GM19463 (cell line): ENCODE measurements at regions not wholly inside any gene's neighbourhood (a gene's known extent, or its start where the extent isn't known, plus 50 kb on each side); places are given as distances from the start of the nearest gene placed in this dataset.
"Not testable (repeated sequence)": the region's sequence is repeated elsewhere in the genome, so short reads cannot be mapped to it uniquely, and the experiment has no call there.

ENCODE experiments used
- ATAC-seq: cut with Tn5 transposase; IDR thresholded peaks from one replicate; pipeline ENCODE4 v1.9.1; 2021; ENCODE audit warnings: mild to moderate bottlenecking, moderate library complexity; ENCODE audit not compliant: unreplicated experiment

GRCh38 chr3:197459571-197459970 is 96.2 kb downstream of the BDH1 start:
- not testable (repeated sequence) for ATAC-seq

GRCh38 chr3:197458906-197459470 is 96.8 kb downstream of the BDH1 start:
- no peak for ATAC-seq

- no peak for ATAC-seq
Observed at GRCh38 chr3:197458179-197458707, 97.5 kb downstream of the BDH1 start.

GRCh38 chr3:197456261-197457091 is 99.3 kb downstream of the BDH1 start:
- no peak for ATAC-seq

- ATAC-seq = not testable (repeated sequence)
Observed at GRCh38 chr3:197454841-197455240, 100.9 kb downstream of the BDH1 start.

- ATAC-seq = no peak
Observed at GRCh38 chr3:197454014-197454413, 101.8 kb downstream of the BDH1 start.

GRCh38 chr3:197450810-197451209 is 105.0 kb downstream of the BDH1 start:
- ATAC-seq = no peak

DNA sequence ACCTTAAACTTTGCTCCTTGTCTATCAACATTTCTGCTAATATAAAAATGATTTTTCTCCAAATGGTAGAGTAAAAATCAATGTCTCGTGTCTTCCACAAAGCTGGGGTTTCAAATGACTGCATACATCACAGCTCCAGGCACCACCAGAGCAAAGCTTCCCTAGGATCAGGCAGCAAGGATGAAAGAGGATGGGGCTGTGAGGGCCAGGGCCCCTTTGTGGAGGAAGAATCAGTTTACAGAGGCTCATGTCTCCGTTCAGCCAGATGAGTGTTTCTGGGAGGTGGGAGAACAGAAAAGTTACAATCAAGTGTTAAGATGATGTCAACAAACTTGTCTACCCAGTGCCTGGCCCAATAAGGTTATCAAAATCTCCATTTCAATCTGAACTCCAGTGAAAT is 105.5 kb downstream of the BDH1 start:
- no peak for ATAC-seq

- ATAC-seq = not testable (repeated sequence)
Observed at GRCh38 chr3:197449181-197449580, 106.6 kb downstream of the BDH1 start.

- ATAC-seq = not testable (repeated sequence)
Observed at GRCh38 chr3:197447781-197448180, 108.0 kb downstream of the BDH1 start.

- no peak for ATAC-seq
Observed at GRCh38 chr3:197447057-197447456, 108.7 kb downstream of the BDH1 start.

DNA sequence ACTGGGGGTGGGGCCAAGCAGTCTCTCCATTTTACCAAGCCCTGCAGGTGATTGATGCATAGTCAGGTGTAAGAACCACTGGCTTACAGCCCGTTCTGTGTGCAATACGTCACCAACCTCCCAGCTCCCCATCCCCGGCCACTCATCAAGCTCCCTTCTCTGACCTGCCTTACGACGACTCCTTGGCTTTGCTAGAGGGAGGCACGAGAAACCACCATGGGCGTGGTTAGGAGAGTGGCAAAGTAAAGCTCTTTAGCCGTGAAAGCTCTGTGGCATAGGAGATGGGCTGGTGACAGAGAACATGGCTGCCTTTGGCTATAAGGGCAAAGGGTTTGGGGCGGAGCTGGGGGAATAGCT is 109.1 kb downstream of the BDH1 start:
- ATAC-seq = no peak

- no peak for ATAC-seq
Observed at GRCh38 chr3:197445896-197446699, 109.7 kb downstream of the BDH1 start.

DNA sequence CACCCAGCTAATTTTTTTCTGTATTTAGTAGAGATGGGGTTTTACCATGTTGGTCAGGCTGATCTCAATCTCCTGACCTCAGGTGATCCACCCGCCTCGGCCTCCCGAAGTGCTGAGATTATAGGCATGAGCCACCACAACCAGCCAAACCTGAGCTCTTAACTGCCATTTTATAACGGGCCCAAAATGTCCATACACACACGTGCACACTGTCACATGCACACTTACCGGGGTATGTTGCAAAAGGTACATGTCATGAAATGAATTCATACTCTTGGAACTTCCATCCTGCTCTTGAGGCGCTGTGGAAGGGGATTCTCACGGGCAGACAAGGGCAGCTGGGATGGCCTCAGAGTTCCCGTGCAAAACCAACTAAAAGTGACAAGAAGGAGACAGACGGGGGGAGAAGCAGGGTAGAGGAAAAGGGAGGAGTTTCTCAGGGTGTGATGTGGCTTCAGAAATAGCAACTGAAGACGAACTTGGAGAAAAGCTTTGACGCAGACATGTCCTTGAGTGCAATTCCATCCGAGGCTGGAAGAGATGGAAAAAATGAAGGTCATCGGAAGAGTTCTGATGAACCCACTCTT is 110.9 kb downstream of the BDH1 start:
- no peak for ATAC-seq

DNA sequence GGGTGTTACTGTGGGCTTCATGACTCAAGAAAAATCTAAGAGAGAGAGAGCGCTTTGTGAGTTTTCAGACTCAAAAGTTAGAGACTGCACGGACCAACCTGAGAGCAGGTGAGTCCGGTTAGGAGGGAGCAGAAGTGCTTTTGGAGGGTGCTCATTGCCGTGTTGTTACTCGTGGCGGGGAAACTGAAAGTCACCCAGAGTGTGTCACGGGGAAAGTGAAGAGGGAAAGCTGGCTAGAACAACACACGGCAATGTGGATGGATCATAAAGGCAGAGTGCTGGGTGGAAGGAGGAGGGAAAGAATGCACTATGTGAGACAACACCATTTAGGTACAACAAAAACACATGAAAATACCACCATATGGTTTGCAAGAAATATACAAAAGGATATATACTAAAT is 112.3 kb downstream of the BDH1 start:
- no peak for ATAC-seq

GRCh38 chr3:197440717-197441303 is 115.0 kb downstream of the BDH1 start:
- no peak for ATAC-seq

DNA sequence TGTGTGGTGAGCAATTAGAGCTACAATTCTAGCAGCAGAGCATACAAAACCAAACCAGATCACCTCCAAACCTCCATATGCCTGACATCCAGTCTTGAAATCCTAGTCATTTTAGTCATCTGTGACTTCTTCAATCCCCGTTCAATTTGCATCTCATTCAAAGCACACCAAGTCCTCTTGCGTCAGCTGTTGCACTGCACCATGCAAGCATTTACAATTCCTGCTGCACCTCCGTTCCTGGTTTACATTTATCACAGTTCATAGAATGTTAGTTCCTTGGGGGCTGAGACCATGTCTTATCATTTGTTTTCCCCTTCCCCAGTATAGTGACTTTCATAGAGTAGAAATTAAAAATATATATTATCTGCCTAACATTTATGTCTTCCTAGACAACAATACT is 116.9 kb downstream of the BDH1 start:
- ATAC-seq = no peak

DNA sequence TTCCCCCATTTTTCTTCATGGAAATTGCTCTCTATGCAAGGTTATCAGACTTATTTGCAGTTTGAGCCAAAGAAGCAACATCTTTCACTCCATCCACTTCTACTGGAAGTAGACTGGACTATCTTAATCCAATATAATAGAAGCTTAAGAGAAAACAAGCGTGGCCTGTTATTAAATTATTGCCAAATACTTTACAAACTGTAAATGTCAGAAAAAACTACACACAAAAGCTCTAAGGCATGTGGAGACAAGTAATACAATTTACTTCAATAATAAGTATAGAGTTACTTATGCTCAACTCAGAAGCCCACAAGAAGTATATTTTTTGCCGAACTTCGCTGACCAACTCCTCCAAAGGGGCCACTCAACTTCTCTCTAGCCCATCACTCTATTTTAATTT is 120.3 kb downstream of the BDH1 start:
- ATAC-seq = no peak

GRCh38 chr3:197434830-197435229 is 120.9 kb downstream of the BDH1 start:
- no peak for ATAC-seq

DNA sequence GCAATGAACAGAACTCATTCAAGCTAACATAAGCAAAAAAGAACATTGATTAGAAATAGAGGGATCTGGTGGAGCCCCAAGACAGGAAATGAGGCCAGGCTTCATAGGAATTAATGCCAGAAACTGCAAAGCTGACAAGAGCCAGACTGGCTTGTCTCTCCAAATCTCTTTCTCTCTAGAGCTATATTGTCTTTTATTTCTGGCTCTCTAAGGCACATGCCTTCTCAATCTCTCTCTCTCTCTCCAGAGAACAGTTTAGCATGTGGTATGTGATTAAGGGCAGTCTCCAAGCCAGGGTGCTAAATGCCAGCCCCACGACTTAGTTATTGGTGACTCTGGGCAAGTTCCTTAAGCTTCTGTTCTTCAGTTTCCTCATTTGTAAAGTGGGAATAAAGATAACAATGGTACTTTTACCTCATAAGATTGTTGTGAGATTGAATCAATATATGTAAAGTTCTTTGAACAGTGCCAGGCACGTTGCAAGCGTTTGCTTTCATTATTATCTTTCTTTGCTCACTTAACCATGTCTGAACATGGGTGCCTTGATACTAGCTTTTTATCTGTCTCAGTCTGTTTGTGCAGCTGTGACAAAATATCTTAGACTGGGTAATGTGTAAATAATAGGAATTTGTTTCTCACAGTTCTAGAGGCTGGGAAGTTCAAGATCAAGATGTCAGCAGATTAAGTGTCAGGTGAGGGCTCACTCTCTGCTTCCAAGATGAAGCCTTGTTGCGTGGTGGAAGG is 123.2 kb downstream of the BDH1 start:
- no peak for ATAC-seq
